GM21390 (cell line): ENCODE measurements at regions not wholly inside any gene's neighbourhood (a gene's known extent, or its start where the extent isn't known, plus 50 kb on each side); places are given as distances from the start of the nearest gene placed in this dataset.
A peak's percentile ranks its signal among the peaks of the same experiment; 100 is the strongest.

ENCODE experiments used
- ATAC-seq: cut with Tn5 transposase; IDR thresholded peaks from one replicate; pipeline ENCODE4 v1.9.1; 2021; ENCODE audit not compliant: unreplicated experiment

- ATAC-seq: no peak
Measured at GRCh38 chr22:46053563-46054090, 76.7 kb upstream of the WNT7B start.

GRCh38 chr22:46054091-46055073, 77.4 kb upstream of the WNT7B start:
- no peak for ATAC-seq

DNA sequence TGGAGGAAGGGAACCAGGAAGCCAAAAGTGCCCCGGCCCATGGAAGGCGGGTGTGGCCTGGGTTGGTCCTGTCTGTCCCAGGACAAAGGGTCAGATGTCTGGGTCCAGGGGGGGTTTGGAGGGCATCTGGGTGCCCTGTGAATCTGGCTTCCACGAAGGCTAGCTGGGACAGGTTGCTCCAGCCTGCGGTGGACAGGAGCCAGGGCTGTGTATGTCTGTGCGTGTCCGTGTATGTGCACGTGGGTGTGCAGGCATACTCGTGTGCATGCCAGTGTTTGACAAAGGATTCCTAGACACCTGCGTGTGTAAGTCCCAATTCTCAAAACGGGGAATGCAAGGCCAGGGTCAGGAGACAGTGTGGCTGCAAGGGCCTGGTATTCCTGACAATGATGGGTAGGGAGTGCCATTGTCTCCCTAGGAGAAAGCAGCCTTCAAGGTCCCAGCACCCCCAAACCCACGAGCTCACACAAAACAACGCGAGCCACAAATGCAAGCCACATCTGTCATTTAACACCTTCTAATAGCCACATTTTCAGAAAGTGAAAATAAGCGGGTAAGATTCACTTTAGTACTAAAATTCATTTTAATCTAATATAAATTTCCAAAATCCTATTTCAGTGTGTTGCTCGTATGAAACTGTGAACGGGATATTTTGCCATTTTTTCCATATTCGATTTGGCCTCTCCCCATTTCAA, 78.4 kb upstream of the WNT7B start:
- no peak for ATAC-seq

DNA sequence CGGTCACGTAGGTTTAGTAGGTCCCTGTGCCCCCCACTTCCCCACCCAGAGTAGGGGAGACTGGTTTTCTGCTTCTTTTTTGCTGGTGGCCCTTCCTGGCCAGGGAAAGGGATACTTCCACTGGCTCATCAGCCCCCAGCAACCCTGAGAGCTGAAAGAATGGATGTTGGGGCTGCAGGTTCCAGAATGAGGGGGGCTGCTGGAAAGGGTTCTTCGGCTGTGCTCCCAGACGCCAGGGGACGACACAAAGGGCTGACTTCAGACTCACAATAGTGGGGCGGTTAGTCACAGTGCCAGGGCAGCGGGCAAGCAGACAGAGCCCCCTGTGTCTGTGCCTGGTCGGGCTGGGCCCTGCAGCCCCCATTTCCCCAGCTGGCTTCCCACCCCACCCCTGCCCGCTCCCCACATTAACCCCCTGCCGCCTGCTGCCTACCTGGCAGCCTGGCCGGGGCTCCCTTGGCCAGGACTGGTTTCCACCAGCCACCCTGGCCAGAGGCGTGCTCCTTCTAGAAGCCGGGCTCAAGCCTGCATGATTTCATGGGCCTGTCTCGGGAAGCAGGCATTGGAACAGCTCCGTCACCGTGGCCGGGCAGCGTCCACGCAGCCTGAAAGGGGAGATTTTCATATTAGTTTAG, 79.1 kb upstream of the WNT7B start:
- no peak for ATAC-seq

DNA sequence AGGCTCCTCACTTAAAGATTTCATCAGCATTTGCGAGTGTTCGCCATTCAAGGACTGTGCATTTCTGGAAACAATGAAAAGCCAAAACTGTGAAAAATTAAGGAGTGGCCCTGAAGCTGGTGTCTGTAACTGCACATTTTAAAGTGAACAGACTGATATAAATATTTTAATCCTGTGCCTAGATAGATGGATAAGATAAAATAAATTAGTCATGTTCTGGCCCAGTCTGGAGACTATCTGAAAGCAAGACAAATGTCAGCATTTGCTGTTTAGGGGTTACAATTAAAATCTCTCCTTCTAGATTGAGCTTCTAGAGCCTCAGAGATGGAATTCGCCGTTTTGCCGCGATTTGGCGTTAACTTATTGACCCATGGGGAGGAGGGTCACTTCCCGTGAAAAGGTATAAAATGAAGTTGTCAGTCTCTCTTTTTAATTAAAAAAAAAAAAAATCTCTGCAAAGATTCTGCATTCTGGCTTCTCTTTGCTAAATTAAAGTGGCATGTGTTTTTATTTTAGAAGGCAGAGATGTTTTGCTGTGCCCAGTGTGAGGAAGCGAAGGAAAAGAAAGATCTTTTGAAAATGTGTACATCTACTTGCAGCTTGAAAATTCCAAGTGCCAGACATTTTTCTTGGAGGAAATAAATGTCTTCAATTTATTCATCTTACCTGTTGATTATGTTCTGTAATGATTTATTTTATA, 79.7 kb upstream of the WNT7B start:
- no peak for ATAC-seq

- ATAC-seq: no peak
Measured at GRCh38 chr22:46057246-46058090, 80.5 kb upstream of the WNT7B start.

DNA sequence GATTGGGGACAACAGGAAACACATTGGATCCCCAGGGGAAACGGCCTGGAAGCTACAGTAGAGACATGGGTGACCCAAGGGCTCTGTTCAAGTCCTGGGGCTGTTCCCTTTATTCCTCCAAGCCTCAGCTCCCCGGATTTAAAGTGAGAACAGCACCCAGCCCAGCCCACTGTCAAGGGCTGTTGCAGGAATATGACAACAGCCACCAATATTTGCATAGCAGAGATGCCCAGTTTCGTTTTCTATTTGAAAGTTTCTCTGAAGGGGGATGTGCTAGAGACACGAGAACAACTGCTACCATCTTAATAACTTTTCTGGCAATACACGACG, 81.1 kb upstream of the WNT7B start:
- ATAC-seq: peak; percentile 81

DNA sequence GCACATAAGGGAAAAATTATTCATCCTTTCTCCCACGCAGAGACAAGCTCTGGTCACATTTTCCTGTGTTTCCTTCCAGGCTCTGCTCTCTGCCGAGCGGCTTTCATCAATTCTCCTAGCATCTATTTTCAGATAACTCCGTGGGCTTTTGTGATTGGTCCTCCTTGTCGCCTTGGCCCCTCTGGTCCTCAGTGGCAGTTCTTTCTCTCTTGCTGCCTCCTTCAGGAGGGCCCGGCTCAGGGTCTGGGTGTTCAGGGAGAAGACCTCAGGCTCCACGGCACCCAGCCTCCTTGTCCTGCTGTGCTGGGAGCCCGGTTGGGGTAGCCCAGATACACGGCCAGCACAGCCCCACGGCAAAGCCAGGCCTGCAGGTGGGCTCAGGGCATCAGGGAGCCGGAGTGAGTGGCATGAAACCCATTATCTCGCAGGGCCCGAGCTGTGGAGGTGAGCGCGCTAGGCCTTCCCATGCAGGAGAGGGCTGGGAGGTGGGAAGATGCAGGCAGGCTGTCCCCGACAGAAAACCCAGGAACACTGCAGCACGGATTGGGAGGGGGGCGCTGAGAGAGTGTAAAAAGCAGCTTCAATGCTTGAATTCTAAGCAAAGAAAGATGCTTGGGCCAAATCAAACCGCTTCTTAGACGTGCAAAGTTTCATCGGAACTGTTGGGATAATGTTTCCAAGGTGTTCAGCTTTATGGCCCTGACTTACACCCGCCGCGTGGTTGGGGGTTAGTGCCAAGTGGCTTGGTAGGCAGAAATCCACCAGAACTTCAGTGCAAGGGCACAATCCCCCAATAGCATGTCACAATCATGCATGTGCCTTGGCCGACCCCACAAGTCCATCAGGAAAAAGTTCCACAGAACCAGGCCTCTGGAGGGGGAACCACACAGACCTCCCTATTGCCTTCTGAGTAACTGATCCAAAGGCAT, 81.9 kb upstream of the WNT7B start:
- no peak for ATAC-seq

DNA sequence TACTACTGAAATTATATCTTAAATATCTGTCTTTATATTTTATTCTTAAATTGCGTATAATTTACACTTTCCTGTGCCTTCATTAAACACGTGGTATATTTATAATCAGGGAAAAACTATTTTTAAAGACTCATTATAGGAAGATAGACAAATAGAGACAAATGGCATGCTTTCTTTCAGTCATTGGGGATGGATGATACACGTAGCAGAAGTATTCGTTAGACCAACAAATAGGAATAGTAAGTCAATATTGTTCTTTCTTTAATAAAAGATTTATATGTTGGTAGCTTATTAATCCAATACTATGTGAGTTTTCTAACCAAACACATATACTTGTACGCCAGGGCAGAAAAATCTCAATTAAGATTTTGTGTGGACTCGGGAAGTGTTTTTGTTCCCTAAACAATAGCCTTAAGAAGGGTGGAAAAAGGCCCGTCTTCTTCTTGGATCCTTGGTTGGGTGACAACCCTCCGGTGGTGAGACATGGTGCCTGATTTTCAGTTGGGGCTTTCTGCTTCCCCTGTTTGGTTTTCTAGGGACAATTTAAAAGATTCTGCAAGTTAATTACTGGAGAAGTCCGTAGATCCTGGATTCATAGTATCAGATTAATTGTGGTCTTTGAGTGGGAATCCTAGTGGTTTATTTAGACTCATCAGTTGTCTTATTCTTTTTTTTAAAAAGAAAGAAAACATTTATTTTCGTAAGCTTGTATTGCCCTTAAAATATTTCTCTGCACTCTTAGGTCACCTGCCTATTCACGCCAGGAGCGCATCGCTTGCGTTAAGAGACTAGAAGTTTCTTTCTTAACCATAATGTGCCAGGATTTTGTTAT, 83.5 kb upstream of the WNT7B start:
- ATAC-seq: no peak

DNA sequence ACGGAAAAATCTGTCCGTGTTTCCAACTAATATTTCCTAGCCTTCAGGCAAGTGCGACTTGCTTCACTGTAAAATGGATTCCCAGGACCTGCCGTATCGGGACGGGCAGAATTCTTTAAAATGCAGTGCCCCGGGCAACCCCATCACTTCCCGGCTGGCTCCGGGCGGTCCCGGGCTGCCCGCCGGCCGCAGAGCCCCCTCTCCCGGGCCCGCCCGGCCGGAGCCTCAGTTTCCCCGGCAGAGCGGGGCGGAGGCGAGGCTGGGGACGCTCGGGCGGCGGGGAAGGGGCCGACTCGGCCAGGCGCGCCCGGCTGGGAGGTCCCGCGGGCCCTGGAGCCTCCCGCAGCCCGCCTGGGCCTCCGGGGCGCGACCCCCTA, 84.2 kb upstream of the WNT7B start:
- ATAC-seq: no peak

DNA sequence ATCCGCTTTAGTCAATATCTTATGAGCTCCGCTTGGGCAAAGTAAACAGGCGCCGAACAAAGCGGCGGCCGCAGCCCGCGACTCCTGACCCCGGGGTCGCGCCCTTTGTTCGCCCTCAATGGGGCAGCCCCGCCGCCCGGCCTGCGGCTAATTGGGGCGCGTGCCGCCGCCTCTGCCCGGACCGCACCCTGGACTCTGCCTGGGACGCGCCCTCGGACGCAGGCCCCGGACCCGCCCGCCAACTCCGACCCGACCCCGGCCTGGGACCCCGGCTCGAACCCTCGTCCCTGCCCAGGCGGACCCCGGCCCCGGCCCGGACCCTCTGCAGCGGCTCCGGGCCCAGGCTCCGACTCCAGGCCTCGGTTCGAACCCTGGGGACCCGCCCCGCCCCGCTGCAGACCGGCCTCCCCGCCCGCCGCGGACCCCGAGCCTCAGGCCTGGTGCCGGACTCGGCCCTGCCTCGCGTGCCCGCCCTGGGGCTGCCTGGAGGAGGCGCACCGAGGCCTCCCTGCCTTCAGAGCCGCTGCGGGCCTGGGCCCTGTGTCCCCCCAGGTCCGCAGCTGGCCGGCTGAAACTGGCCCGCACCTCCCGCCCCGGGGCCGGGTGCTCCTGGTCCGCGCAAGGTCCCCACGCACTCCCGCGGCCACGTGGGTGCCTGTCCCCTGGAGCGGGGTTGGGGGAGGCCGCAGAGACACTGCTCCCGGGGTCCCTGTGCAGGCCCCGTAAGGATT, 84.7 kb upstream of the WNT7B start:
- no peak for ATAC-seq

GRCh38 chr22:46062232-46062615, 85.3 kb upstream of the WNT7B start:
- no peak for ATAC-seq

DNA sequence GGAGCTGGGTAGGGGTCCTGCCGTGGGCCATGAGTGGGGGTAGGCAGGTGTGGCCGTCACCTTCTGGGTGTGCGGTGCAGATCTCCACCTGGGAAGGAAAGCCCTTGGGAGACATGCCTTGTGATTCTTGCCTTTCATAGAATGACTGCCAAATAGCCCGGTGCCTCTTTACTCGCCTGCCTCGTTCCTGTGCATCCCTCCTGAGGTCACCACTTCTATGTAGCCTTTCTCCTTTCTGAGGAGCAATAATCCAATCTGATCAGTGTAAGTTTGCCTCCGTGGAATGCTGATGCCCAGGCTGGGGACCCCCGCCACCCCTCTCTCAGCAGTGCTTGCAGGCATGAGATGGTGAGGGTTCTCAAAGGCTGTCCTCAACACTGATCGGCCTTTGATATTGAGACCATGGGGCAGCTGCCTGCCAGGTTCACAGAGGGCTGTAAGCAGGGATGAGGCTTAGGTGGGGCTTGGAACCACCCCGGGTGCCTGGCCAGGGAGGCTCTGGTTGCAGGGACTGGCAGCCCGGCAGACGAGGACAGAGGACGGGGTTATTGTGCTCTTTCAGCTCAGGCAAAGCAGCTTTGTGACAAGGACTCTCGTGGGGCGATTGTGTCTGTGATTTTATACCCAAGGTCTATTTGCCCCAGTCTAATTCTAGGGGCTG, 86.1 kb upstream of the WNT7B start:
- ATAC-seq: no peak

DNA sequence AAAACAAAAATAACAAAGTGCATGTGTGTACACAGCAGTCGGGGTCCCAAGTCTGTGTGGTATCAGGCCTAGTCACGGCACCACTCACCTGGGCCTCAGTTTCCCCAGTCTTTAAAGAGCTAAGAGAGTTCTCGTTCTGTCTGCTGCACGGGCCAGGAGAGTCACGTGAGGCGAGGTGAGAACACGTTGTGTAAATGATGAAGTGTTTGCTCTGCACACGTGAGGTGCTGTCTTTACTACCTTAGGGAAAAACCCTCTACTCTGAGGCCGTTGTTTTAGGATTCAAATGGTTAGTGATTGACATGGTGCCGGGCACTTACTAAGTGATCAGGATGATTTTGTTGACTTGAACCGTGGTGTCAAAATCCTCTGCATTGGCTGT, 86.5 kb upstream of the PPARA start:
- ATAC-seq: no peak

GRCh38 chr22:46064228-46064965, 85.9 kb upstream of the PPARA start:
- ATAC-seq: no peak

GRCh38 chr22:46064966-46065666, 85.2 kb upstream of the PPARA start:
- ATAC-seq: no peak
